HG03571 (cell line): ENCODE measurements at regions not wholly inside any gene's neighbourhood (a gene's known extent, or its start where the extent isn't known, plus 50 kb on each side); places are given as distances from the start of the nearest gene placed in this dataset.

Experiments used
- ATAC-seq: cut with Tn5 transposase; IDR thresholded peaks from one replicate; pipeline ENCODE4 v1.9.1; 2021; ENCODE audit not compliant: unreplicated experiment

DNA sequence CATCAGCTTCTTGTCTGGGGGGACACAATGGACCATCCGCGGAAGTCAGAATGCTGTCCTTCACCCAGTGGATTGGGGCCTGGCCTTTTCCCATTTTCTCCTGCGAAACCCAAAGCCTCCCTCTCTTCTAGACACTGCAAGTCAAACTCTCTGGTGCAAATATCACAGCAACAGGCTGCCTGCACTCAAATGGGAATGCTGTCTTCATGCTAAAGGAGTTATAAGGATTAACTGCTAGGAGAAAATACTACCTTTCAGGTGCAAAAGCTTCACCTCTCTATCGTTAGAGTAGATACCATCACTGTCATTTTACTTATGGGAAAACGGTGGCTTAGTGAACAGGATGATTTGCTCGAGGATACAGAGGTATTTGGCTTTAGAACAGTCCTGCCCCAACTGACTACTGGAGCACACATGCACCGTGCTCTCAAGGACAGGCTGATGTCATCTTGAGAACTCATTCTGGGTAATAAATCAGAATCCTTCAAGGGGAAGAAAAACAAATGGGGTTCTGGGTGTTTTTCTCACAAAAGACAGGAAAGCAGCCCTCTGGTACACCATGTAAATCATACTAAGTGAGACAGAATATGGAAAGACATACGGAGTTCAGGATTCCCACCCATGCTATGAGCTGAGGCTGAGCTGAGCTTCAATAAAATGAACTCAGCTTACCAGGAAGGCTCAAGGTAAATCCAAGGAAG lies 100.9 kb downstream of the SAMD9 start:
- ATAC-seq: no peak

DNA sequence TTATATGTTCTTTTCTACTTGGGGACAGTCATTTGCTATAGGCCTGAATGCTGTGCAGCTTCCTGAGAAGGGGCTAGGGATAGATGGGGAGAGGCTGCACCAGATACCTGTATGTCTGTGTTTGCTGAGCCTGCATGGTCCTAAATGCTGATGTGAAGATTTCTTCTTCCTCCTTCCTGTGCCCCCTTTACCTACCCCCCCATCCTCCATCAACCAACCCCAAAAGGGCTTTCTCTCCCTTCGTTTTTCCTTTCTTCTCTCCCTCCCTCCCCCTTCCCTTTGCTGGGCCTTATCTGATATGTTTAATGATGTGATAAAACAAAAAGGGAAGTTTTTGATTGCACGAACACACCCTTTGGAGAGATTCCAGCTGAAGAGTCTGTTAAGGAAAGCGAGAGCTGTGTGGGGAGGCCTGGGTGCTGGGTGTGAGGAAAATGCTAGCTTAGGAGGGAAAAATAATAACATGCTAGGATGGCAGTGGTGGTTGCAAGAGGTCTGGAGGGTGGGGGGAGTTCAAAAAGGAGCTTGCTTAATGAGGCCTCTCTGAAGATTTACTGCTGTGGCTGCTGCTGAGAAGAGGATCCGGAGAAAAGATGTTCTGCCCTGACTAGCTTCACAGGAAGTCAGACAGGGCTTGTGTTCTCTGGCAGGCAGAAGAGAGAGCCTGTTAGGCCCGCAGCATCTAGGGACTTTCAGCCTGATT lies 101.8 kb downstream of the SAMD9 start:
- no peak for ATAC-seq

DNA sequence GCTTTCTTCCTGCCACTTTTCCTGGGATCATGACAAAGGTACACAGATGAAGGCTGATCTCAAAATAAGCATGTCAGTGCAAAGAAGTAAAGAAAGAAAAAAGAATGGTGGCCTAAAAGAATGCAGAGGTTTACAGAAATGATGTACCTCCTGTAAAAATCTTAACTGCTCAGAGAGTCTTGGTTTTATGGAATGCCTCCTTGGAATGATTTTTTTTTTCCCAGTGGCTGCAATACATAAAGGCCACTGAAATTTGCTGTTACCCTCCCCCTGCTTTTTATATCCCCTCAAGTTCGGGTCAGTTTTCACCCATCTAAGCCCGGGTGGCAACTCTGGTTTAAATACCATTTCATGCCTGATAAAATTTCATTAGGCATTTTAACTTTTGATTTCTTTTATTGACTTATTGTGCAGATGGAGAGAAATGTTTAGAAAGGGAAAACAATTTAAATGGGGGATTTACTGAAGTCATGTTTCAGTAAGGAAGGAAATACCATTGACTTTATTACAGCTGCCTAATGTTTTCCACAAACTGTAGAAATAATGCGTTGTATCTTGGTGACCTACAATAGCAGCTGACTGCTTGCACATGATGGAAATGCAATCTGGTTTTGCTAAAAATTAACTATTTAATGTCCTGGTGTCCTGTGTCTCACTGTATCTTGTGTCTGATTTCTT lies 102.5 kb downstream of the SAMD9 start:
- no peak for ATAC-seq

DNA sequence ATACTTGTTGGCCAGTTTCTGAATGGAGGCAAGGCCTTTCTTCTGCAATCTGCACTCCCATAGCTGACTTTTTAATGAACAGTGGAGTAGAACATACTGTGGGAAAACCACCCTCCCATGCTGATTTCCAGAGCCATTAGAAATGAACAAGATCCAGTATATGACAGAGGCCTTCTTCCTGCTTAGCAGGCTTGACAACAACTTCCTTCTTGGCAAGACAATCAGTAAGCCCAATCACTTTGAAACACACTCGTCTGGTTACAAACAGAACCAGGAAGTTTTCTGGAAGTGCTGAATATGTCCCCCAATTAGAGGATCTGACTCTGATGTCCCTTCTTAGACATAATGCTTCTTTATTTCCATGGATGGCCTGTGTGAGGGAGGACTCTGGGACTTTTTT lies 103.4 kb downstream of the SAMD9 start:
- no peak for ATAC-seq

DNA sequence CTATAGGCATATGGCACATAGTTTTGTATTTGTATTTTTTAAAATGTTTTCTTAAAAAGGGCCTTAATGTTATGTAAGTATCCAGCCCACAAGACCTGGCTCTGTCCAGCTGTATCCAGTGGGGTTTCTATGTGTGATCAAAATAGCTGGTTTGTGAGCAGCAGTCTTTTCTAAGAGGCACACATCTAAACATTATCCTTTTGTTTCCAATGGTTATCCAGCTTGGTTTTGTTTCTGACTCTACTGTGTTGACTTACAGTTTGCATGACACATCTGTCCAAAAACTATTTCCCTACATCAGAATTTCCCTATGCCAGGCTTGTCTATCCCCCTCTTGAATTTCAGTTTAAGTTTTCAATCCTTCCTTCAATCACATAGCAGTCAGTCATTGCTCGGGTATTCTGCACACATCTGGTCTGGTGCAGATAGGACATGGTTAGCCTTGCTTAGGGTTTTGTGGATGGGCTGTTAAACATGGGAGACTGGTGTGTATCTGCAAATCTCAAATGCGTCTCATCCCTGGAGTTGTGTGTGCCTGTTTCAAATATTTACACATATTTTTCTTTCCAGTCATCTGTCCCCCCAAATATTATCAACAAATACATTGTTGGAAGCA lies 104.2 kb downstream of the SAMD9 start:
- no peak for ATAC-seq

DNA sequence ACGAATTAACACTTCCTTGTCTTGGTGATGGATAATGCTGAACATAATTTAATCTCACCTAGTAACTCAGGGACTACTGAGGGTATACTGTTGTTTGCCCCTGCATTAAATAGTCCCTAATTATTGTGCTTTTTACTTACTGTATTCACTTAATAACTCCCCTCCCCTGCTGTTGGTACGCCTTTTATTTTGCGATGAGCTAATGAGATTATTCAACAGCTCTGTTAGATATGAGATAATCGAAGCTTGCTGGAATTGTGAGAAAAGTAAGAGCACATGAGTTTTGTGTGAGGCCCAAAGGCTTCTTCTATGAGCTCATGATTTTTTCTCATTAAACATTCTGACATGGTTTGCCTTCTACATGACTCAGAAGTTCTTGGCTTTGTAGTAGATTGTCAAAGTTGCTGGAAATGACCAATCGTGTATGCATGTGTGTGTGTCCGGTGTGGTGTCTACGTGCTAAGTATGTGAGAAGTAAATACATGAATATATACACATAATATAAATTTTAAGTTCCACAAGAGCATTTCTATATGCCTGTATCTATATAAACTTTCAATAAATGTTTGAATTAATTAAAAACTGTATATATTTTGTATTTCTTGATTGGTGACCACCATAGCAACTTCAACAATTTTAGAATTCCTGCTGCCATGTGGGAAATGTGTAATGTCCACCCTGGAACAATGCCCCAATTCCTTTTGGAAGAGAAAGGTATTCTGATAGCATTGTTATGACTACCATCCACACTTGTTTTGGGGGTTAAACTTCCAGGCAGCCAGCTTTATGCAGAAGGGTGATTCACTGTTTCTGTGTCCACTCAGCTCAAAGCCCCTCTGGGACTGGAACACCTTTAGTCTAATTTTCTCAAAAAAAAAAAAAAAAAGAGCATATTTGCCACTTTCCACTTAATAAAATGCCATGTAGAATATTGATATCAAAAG lies 106.2 kb downstream of the SAMD9 start:
- ATAC-seq: no peak

DNA sequence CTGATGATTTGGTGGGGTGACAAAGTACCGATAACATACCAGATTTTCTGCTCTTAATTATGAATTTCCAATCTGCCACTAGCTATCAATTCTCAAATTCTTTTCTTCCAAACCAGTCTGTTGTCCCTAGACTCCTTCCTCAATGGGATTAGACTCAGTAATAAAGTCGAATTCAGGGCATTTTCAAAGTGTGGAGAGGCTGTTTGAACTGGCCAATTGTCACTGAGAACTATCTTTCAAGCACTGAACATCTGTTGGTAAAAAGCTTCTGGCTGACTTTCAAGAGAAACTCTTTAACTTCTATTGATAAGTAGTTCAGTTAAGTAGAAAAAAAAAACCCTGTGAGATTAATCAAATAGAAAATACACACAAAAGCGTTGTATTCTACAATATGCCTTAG lies 108.9 kb downstream of the SAMD9 start:
- ATAC-seq: no peak

DNA sequence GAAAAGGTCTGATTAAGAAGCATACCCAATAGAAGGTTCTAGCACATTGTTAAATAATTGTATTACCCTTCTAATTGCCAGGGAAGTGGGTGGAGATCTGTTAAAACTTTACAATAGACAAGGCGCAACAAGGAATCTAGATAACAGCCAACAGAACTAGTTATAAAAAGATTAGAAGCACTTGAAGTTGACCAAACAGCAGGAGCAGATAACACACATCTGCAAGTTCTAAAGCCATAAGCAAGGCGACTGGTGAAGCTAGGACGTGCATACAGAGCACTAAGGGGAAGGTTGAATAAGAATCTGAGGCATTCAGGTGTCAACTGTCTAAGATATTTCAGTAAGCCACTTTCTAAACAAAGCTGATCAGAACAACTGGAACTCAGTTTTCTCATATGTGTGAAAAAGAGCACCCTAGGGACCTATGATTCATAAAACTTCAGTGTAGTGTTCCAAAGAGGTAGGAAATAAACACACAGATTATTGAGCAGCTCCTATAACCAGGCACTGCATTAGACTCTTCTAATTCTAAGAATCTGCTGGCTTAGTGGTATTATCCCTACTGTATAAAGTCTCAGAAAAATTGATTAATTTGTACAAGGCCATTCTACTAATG lies 111.2 kb downstream of the SAMD9 start:
- ATAC-seq: no peak

DNA sequence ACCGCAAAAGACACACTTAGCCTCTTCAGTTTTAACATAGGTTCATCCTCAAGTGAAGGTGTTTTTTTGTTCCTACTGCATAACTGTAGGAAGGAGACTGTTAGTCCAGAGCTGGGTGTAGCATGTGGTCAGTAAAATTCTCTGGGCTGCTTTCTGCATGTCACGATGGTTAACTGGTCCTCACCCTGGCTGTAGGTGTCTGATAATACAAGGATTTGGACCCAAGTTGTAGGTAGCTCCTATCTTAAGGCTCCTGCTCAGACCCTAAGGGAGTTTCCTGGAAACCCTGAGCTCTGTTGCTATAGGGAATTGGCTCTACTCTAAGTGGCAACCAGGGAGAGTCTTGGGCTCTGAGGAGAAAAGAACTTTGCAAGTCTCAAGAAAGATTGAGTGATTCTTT lies 112.9 kb downstream of the SAMD9 start:
- ATAC-seq: no peak

DNA sequence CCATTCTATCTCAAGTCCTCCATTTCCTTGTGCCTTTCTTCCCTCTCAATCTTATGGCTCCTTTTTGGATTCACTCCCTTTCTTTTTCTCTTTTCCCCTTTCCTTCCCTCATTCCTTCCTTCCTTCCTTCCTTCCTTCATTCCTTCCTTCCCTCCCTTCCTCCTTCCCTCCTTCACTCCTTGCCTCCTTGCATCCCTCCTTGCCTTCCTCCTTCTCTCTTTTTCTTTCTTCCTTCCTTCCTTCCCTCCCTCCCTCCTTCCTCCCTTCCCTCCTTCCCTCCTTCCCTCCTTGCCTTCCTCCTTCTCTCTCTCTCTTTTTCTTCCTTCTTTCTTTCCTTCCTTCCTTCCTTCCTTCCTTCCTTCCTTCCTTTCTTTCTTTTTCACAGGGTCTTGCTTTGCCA lies 120.1 kb downstream of the SAMD9 start:
- no peak for ATAC-seq

DNA sequence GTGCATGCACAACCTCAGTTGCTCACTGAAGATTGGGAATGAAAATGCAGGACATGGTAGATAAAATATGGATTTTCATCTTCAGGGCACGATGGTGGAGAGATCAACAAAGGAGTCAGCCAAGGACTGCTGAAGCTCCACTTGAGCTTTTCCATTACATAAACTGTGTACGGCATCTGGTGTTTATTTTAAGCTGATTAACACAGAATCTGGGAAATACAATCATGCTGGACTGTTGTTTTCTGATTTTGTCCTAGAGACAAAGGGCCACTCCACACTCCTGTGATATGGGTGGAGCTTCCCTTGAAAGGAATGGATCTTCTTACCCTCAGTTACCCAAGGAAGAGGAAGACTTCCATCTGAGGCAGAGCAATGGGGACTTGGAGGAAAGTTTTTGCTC lies 120.6 kb downstream of the SAMD9 start:
- no peak for ATAC-seq

DNA sequence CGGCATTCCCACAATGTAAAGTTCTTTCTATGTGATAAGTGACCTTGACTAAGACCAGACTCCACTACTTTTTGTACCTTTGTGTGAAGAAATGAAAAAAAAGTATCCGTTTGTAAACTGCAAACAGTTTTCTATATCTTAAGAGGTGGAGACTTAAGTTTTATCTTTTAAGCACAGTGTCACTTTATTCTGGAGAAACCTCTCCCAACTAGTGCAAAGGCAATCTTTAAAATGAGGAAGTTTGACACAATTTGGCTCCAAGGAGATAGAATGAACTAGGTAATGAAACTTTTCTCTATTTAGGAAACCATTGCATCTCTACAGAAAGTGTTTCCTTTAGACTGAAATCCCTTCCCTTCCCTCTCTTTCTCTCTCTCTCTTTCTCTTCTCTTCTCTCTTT lies 122.9 kb downstream of the SAMD9 start:
- ATAC-seq: no peak

DNA sequence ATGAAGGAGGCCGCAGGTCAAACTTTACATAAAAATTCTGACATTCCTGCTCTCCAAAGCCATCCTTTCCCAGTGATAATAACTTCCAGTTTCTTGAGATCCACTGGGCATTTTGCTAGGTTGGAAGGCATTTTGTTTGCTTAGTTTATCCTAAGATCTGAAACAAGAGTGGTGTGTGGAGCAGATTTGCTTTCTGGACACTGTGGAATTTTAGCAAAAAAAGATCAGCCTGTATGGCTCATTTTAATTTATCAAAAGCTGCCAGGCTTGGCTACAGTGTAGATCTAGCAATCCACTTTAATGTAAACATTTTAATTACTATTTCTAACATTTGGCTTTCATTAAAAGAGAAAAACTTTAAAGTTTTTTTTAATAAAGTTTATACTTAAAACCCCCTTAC lies 124.8 kb downstream of the SAMD9 start:
- no peak for ATAC-seq

DNA sequence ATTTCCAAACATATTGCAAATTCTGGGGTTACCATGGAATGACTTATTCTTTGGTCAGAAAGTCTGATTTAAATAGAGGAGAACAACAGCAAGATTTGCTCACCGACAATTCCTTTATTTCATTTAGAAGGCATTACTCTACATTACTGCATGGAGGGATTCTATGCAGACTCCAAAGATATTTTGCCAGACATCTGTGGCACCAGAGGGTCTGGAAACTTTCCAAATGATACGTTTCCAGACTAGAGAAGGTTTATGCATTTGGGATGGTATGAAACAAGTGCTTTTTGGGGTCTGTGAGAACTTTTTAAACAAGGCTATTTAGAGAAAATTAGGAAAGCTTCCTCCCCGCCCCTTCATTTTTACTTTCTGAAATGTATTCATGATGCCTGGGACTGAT lies 125.3 kb downstream of the SAMD9 start:
- no peak for ATAC-seq

DNA sequence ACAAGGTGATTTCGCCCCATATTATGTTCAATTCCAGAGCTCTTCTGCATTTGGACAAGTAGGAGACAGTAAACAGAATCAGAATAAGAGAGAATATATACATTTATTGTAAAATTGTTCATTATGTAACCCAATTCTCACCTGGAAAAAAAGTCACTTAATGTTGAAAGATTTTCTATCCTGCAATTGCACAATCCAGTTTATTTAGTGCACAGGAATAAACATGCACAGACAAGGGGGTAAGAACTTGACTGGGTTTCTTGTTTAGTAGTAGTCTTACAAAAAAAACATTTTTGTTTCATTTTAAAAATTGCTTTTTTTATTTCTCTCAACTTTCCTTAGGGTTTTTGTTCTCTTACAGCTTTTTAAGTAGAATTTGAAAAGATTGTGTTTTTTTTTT lies 126.6 kb downstream of the SAMD9 start:
- no peak for ATAC-seq

DNA sequence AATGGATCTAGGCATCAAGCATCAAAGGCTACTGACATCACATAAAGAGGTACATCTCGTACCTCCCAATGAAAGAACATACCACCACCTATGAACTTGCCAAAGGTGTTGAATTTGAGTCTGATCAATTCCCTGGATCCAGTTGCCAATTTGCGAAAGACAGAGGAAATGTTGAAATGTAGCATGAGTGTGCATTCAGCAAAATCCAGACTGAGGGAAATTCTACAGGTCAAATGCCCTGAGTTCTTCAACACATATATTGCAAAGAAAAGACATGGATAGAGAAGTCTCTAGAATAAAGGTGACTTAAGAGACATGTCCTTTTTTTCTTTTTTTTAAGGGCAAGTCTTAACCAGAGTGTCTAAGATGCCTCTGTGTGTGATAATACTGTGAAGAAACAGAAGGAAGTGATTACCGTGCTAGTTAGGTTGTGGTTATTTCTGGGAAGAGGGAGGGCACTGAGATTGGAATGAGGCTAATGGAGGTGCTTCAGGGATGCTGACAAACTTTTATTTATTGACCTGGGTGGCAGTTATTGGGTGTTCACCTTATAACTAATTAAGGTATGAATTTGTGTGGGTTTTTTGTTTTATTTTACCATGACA lies 128.7 kb downstream of the SAMD9 start:
- no peak for ATAC-seq

DNA sequence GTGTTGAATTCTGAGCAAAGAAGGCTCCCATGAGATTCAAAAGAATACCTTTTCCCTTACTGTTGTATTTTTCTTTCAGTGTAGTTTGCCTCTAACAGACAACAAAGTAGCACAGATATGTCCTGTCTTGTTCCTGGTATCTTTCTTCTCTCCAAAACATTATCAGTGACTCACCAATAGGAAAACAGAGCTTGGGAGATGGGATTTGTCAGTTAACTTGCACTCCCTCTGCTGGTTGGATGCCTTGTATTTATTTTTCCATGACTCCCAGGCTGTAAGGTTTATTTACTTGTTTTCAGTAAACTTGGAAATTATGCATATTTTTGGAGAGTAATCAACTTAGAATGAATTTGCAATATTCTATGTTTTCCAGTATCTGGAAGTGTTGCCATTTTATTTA lies 129.7 kb downstream of the SAMD9 start:
- no peak for ATAC-seq

DNA sequence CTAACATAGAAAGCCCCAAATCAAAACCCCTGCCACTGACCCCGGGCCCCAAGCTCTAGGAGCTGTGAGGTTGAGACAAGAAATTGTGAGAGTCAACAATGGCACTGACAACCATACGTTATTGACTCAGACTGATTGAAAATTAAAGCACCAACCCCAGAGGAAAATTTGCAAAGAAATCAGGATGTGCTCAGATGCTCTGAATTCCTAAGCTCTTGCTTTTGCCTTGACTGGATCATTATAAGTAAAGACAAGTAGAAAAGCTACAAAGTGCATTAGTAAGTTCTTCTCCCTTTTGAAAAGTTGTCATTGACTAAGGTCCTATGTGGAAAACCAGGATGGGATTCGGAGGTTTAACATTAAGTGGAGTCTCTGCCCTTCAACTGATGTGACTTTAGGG lies 130.2 kb downstream of the SAMD9 start:
- no peak for ATAC-seq

DNA sequence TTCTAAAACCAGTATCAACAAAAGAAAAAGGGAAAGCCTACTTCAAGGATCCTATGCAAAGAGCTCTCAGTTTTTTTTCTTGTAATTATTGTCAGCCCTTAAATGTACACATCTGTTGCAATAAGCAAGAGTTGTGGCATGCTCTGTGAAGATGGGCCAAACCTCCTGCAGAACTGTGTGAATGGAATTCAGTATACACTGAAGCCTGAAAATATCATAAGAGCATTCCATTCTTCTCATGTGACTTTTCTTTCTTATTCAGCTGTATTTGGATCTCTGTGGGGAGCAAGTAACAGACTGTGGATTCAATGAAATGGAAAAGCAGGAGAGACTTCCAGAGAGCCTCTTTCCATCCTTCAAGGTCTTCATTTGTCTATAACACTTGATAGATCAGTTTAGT lies 130.7 kb downstream of the SAMD9 start:
- ATAC-seq: no peak

DNA sequence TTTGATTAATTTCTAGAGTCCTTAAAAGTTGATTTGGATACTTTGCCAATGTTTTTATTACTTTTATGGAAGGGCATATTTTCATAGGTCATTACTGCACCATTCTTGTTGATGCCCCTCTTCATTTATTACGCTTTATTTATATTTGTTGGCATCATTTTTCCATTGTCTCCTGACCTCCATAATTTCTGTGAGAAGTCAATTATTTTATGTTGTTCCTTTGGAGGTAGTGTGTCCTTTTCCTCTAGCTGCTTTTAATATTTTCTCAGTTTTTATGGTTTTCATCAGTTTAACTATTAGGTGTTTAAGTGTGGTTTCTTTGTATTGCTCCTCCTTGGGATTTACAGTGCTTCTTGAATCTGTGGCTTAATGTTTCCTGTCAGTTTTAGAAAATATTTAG lies 134.9 kb downstream of the SAMD9 start:
- no peak for ATAC-seq
